Right lobe of liver (tissue), 6 donors: ENCODE measurements at regions not wholly inside any gene's neighbourhood (a gene's known extent, or its start where the extent isn't known, plus 50 kb on each side); places are given as distances from the start of the nearest gene placed in this dataset.

ENCODE experiments used
- ATAC-seq, 4 donors: fragments of 200-7000 bp; cut with Tn5 transposase; one replicate each; pipeline ENCODE4 v1.9.1; 2020; ENCODE audit warnings: mild to moderate bottlenecking in 4 of 4, moderate library complexity in 4 of 4
- DNase-seq, 3 donors: peaks; one replicate each; pipeline ENCODE4 v3.0.0-alpha.2; 2020
- H3K27ac ChIP-seq, 3 donors: fragments of 200-600 bp; one replicate each; pipeline ENCODE4 v1.8.0; 2022
- H3K27me3 ChIP-seq, 2 donors: fragments of 200-600 bp; one replicate each; pipeline ENCODE4 v1.8.0; 2022
- H3K36me3 ChIP-seq, 4 donors: fragments of 200-600 bp; sonication (generic) in 1 of 4; one replicate each; pipeline versions ENCODE4 v1.5.1 to v1.8.0; 2017 to 2022; ENCODE audit warnings: control low read depth in 1 of 4
- H3K4me1 ChIP-seq, 4 donors: fragments of 200-600 bp; sonication (generic) in 1 of 4; one replicate each; pipeline versions ENCODE4 v1.5.1 to v1.8.0; 2017 to 2022; ENCODE audit warnings: control low read depth in 1 of 4
- H3K4me3 ChIP-seq, 3 donors: fragments of 200-600 bp; one replicate each; pipeline ENCODE4 v1.8.0; 2022
- H3K9me3 ChIP-seq, 4 donors: fragments of 200-600 bp; sonication (generic) in 1 of 4; one replicate each; pipeline versions ENCODE4 v1.5.1 to v1.8.0; 2017 to 2022; ENCODE audit warnings: control low read depth in 1 of 4
- POLR2A ChIP-seq: fragments of 450-650 bp; IDR thresholded peaks from one replicate; pipeline ENCODE4 v1.6.1; 2017; ENCODE audit warnings: antibody characterized with exemption, mild to moderate bottlenecking
- WGBS: methylation state at CpG from one replicate; pipeline ENCODE4 v1.1.6; 2018; ENCODE audit warnings: low coverage, low lambda C conversion rate; ENCODE audit not compliant: insufficient coverage; ENCODE audit errors: missing lambda C conversion rate; 5-methylcytosine and 5-hydroxymethylcytosine counted together
- intact Hi-C, 2 donors: fragments of 100-400 bp; cut with DNase I; formaldehyde crosslinking; loops; one replicate each; pipeline versions ENCODE4 v1.11.2 to v1.14.1; 2022
- small RNA-seq, 2 experiments: library from RNA; depleted of rRNA; stranded (forward); fragments of <200 nt; gene quantifications; one replicate each; pipeline ENCODE3, GENCODE V24; 2016
- TF ChIP-seq, protein P1 (sequence below), 4 donors: fragments of 200-600 bp in 3 of 4; fragments of 450-650 bp in 1 of 4; IDR thresholded peaks; one replicate each; pipeline versions ENCODE4 v1.5.1 to v1.8.0; 2016 to 2022; ENCODE audit warnings: antibody characterized with exemption in 4 of 4, mild to moderate bottlenecking in 2 of 4
- donor health status: DM: no; HTN: yes; CAD: no.
- donor health status: DM: no; HTN: no; CAD: no.
- donor health status: DM: no; HTN: no; CAD: no.
- donor health status: DM: no; HTN: yes; CAD: no.
- donor health status: DM: no; HTN: yes; CAD: no.

GRCh38 chr10:20949967-20950366, 52.9 kb upstream of the NEBL start:
- intact Hi-C loops: no loop called here
- ATAC-seq: no peak

DNA sequence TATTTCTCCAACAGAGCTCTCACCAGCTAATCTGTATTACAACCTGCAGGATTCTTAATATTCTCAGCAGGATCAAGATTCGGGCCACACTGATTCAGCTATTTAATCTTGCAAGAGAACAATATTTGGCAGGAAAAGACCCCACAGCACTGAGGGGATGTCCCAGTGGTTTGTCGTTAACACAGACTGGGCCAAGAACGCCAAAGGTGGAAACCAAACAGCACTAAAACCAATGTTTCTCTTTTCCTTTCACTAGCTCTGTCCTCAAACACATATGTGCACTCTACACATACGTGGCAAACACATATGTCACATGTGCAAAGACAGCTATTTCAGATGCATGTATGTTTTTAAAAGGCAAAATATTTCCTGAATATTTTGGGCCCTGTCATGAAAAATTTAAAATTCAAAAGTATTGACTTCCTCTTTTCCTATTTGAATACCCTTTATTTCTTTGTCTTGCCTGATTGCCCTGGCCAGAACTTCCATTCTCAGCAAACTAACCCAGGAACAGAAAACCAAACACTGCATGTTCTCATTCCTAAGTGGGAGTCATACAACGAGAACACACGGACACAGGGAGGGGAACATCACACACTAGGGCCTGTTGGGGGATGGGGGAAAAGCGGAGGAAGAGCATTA, 51.7 kb upstream of the NEBL start:
- ATAC-seq (no peak), DNase-seq (no peak)
- 67% methylated on average over 7 of the region's 7 CpGs for WGBS
- H3K4me1 ChIP-seq: peaks cover 0 to 8% (median 0%) of the 10 kb centered on the region in 4 donors
- H3K27me3 ChIP-seq: no peaks in the 10 kb centered on the region
- no peaks in the 10 kb centered on the region for H3K9me3 ChIP-seq
- no peaks in the 10 kb centered on the region for H3K36me3 ChIP-seq
- no peak overlapping the region for H3K4me3 ChIP-seq
- no peak overlapping the region for H3K27ac ChIP-seq
- intact Hi-C loops: no loop called here
- no peak for TF ChIP-seq POLR2A
- TF ChIP-seq, protein P1, sequence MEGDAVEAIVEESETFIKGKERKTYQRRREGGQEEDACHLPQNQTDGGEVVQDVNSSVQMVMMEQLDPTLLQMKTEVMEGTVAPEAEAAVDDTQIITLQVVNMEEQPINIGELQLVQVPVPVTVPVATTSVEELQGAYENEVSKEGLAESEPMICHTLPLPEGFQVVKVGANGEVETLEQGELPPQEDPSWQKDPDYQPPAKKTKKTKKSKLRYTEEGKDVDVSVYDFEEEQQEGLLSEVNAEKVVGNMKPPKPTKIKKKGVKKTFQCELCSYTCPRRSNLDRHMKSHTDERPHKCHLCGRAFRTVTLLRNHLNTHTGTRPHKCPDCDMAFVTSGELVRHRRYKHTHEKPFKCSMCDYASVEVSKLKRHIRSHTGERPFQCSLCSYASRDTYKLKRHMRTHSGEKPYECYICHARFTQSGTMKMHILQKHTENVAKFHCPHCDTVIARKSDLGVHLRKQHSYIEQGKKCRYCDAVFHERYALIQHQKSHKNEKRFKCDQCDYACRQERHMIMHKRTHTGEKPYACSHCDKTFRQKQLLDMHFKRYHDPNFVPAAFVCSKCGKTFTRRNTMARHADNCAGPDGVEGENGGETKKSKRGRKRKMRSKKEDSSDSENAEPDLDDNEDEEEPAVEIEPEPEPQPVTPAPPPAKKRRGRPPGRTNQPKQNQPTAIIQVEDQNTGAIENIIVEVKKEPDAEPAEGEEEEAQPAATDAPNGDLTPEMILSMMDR (IDR thresholded peaks at IDR 0.05): no peak

More at GRCh38 chr10:20949967-20950366, 52.9 kb upstream of the NEBL start:
- Histone ChIP-seq H3K4me3 (no peak overlapping the region), H3K27me3 (no peaks in the 10 kb centered on the region), H3K9me3 (no peaks in the 10 kb centered on the region), H3K4me1 (peaks cover 0 to 4% (median 0%) of the 10 kb centered on the region in 4 donors), H3K27ac (no peak overlapping the region), H3K36me3 (no peaks in the 10 kb centered on the region)
- 72% methylated on average over 6 of the region's 6 CpGs for WGBS
- TF ChIP-seq POLR2A: no peak
- TF ChIP-seq, protein P1 (IDR thresholded peaks at IDR 0.05): no peak
- DNase-seq: no peak

Small RNA genes lying in the stretch of these regions (small RNA-seq; reads per million reads assigned to genes)
- gene AL158209.2: 0 reads per million in 2 experiments
- 0 reads per million in 2 experiments for gene RF00017
- gene RNU6-15P: 0 to 0.48 reads per million in 2 experiments
